ENCODE measurements at regions not wholly inside any gene's neighbourhood (a gene's known extent, or its start where the extent isn't known, plus 50 kb on each side); places are given as distances from the start of the nearest gene placed in this dataset.

- 87 to 91% methylated on average over 6 of the region's 6 CpGs for WGBS, 2 donors
- intact Hi-C loops (cut with DNase I), result loop anchor here (10.0 kb wide), 2 partner anchors 130 to 230 kb away; partner anchors contain the start of gene FOXA2
- Histone ChIP-seq H3K9me3 (no peaks in the 10 kb centered on the region), H3K27ac (no peak overlapping the region), H3K4me3 (replicated peaks in 1 of 3) (no peak overlapping the region), H3K4me1 (no peaks in the 10 kb centered on the region), H3K27me3 (no peaks in the 10 kb centered on the region), H3K36me3 (no peaks in the 10 kb centered on the region)
- TF ChIP-seq POLR2A (IDR thresholded peaks at IDR 0.05) (no peak), CTCF (IDR thresholded peaks at IDR 0.05) (no peak)
- DNase-seq, result no peak
These were observed 129.1 kb downstream of the FOXA2 start for GRCh38 chr20:22455259-22455658.

- DNase-seq, result peak; percentile 5 to 19
- Histone ChIP-seq H3K4me3 (replicated peaks in 1 of 3) (no peak overlapping the region), H3K27ac (no peak overlapping the region), H3K9me3 (no peaks in the 10 kb centered on the region), H3K4me1 (peaks cover 13% of the 10 kb centered on the region in 2 donors), H3K27me3 (no peaks in the 10 kb centered on the region), H3K36me3 (no peaks in the 10 kb centered on the region)
- TF ChIP-seq POLR2A (IDR thresholded peaks at IDR 0.05) (no peak), CTCF (IDR thresholded peaks at IDR 0.05) (peak; percentile 20 to 73 (median 54))
- WGBS, 2 donors, result 69 to 72% methylated on average over 12 of the region's 12 CpGs
- intact Hi-C loops (cut with DNase I), result loop anchor here (10.0 kb wide), 2 partner anchors 131 to 231 kb away; partner anchors contain the start of gene FOXA2
These were observed 130.9 kb downstream of the FOXA2 start for GRCh38 chr20:22453244-22454080.

- 91% methylated on average over 3 of the region's 3 CpGs for WGBS, 2 donors
- H3K27ac ChIP-seq, result no peak overlapping the region
- no peaks in the 10 kb centered on the region for H3K36me3 ChIP-seq
- DNase-seq, result no peak
- TF ChIP-seq CTCF (IDR thresholded peaks at IDR 0.05), result no peak
- no peaks in the 10 kb centered on the region for H3K9me3 ChIP-seq
- H3K4me1 ChIP-seq, result peaks cover 13 to 14% of the 10 kb centered on the region in 2 donors
- H3K27me3 ChIP-seq, result no peaks in the 10 kb centered on the region
- intact Hi-C loops (cut with DNase I), result loop anchor here (10.0 kb wide), 2 partner anchors 132 to 232 kb away; partner anchors contain the start of gene FOXA2
- no peak overlapping the region for H3K4me3 ChIP-seq (replicated peaks in 1 of 3)
These were observed 131.8 kb downstream of the FOXA2 start for GRCh38 chr20:22452442-22453011.

GRCh38 chr20:22450537-22450936 is 133.8 kb downstream of the FOXA2 start:
- DNase-seq, result no peak
- WGBS, 2 donors, result 88 to 98% methylated on average over 2 of the region's 2 CpGs
- TF ChIP-seq CTCF (IDR thresholded peaks at IDR 0.05), result no peak
- no peak for TF ChIP-seq POLR2A (IDR thresholded peaks at IDR 0.05)
- H3K9me3 ChIP-seq, result no peaks in the 10 kb centered on the region
- no peaks in the 10 kb centered on the region for H3K36me3 ChIP-seq
- intact Hi-C loops (cut with DNase I), result loop anchor here (10.0 kb wide), 2 partner anchors 134 to 234 kb away; partner anchors contain the start of gene FOXA2
- no peak overlapping the region for H3K27ac ChIP-seq
- H3K4me1 ChIP-seq, result peaks cover 13 to 17% of the 10 kb centered on the region in 2 donors
- H3K4me3 ChIP-seq (replicated peaks in 1 of 3), result no peak overlapping the region
- H3K27me3 ChIP-seq, result no peaks in the 10 kb centered on the region

Measured in thyroid gland (tissue), 4 donors.